Left ventricle myocardium inferior (tissue), 1 donor: ENCODE measurements at regions not wholly inside any gene's neighbourhood (a gene's known extent, or its start where the extent isn't known, plus 50 kb on each side); places are given as distances from the start of the nearest gene placed in this dataset.

ENCODE experiments used
- DNase-seq: peaks from one replicate; pipeline ENCODE4 v3.0.0-alpha.2; 2020
- H3K27ac ChIP-seq: fragments of 200-600 bp; replicated peaks from 2 replicates; pipeline ENCODE4 v1.8.0; 2021
- H3K27me3 ChIP-seq: fragments of 200-600 bp; 2 replicates; pipeline ENCODE4 v1.8.0; 2021; ENCODE audit warnings: low read depth
- H3K36me3 ChIP-seq: fragments of 200-600 bp; 2 replicates; pipeline ENCODE4 v1.8.0; 2021
- H3K4me1 ChIP-seq: fragments of 200-600 bp; 2 replicates; pipeline ENCODE4 v1.8.0; 2021
- H3K4me3 ChIP-seq: fragments of 200-600 bp; 2 replicates; pipeline ENCODE4 v1.8.0; 2021; ENCODE audit warnings: mild to moderate bottlenecking, moderate library complexity
- H3K9me3 ChIP-seq: fragments of 200-600 bp; replicated peaks from 2 replicates; pipeline ENCODE4 v1.8.0; 2021
- CTCF ChIP-seq: fragments of 200-600 bp; IDR thresholded peaks from 2 replicates; pipeline ENCODE4 v1.8.0; 2021; ENCODE audit warnings: antibody characterized with exemption, mild to moderate bottlenecking, borderline replicate concordance
- intact Hi-C: fragments of 100-400 bp; cut with micrococcal nuclease; formaldehyde crosslinking; loops from one replicate; pipeline ENCODE4 v1.11.0; 2022
- donor health status: DM: no; HTN: yes; CAD: no; lungs with severe emphysema.

GRCh38 chr4:104064646-104065577, 345.1 kb upstream of the TACR3 start:
- intact Hi-C loops, result loop anchor here (10.0 kb wide), 1 partner anchor 790 kb away; no protein-coding TSS in a partner anchor
- H3K4me3 ChIP-seq, result no peak overlapping the region
- TF ChIP-seq CTCF, result peak; percentile 61
- peak; percentile 15 for DNase-seq
- no peaks in the 10 kb centered on the region for H3K4me1 ChIP-seq
- no peak overlapping the region for H3K27ac ChIP-seq
- no peaks in the 10 kb centered on the region for H3K36me3 ChIP-seq
- H3K27me3 ChIP-seq, result no peaks in the 10 kb centered on the region
- peaks cover 2% of the 10 kb centered on the region for H3K9me3 ChIP-seq

- TF ChIP-seq CTCF, result no peak
- intact Hi-C loops, result loop anchor here (10.0 kb wide), 1 partner anchor 791 kb away; no protein-coding TSS in a partner anchor
- Histone ChIP-seq H3K27me3 (no peaks in the 10 kb centered on the region), H3K4me3 (no peak overlapping the region), H3K27ac (no peak overlapping the region), H3K9me3 (no peaks in the 10 kb centered on the region), H3K36me3 (no peaks in the 10 kb centered on the region), H3K4me1 (no peaks in the 10 kb centered on the region)
- DNase-seq, result no peak
Observed at GRCh38 chr4:104063341-104063740, 343.6 kb upstream of the TACR3 start.

GRCh38 chr4:104044369-104044768, 324.6 kb upstream of the TACR3 start:
- TF ChIP-seq CTCF, result no peak
- Histone ChIP-seq H3K4me1 (no peaks in the 10 kb centered on the region), H3K27me3 (no peaks in the 10 kb centered on the region), H3K9me3 (no peaks in the 10 kb centered on the region), H3K27ac (no peak overlapping the region), H3K36me3 (no peaks in the 10 kb centered on the region), H3K4me3 (no peak overlapping the region)
- intact Hi-C loops, result no loop called here
- DNase-seq, result no peak

GRCh38 chr4:104032896-104033295, 313.1 kb upstream of the TACR3 start:
- no peak for TF ChIP-seq CTCF
- DNase-seq, result no peak
- H3K4me1 ChIP-seq, result no peaks in the 10 kb centered on the region
- H3K36me3 ChIP-seq, result no peaks in the 10 kb centered on the region
- no peaks in the 10 kb centered on the region for H3K9me3 ChIP-seq
- no peak overlapping the region for H3K27ac ChIP-seq
- no peak overlapping the region for H3K4me3 ChIP-seq
- intact Hi-C loops, result no loop called here
- H3K27me3 ChIP-seq, result no peaks in the 10 kb centered on the region

- H3K27ac ChIP-seq, result no peak overlapping the region
- H3K27me3 ChIP-seq, result no peaks in the 10 kb centered on the region
- intact Hi-C loops, result no loop called here
- H3K4me3 ChIP-seq, result no peak overlapping the region
- no peaks in the 10 kb centered on the region for H3K36me3 ChIP-seq
- no peak for TF ChIP-seq CTCF
- DNase-seq, result no peak
- no peaks in the 10 kb centered on the region for H3K4me1 ChIP-seq
- no peaks in the 10 kb centered on the region for H3K9me3 ChIP-seq
Observed at GRCh38 chr4:104025251-104025650, 305.5 kb upstream of the TACR3 start.
